IPS-20b (cell line): ENCODE measurements at regions not wholly inside any gene's neighbourhood (a gene's known extent, or its start where the extent isn't known, plus 50 kb on each side); places are given as distances from the start of the nearest gene placed in this dataset.
"Not testable (repeated sequence)": the region's sequence is repeated elsewhere in the genome, so short reads cannot be mapped to it uniquely, and the experiment has no call there.

Experiments
- H3K27ac ChIP-seq: one replicate; pipeline ENCODE4 v1.5.1; 2013; ENCODE audit warnings: low read length
- H3K27me3 ChIP-seq: 2 replicates; pipeline ENCODE4 v1.6.1; 2013; ENCODE audit warnings: mild to moderate bottlenecking, low read length, inconsistent platforms; ENCODE audit not compliant: insufficient read depth
- H3K36me3 ChIP-seq: 2 replicates; pipeline ENCODE4 v1.6.1; 2013; ENCODE audit warnings: low read depth, mild to moderate bottlenecking, inconsistent platforms, low read length, moderate library complexity; ENCODE audit not compliant: insufficient read depth
- H3K4me1 ChIP-seq: 2 replicates; pipeline ENCODE4 v1.6.1; 2013; ENCODE audit warnings: mild to moderate bottlenecking, control low read depth, inconsistent platforms, low read length, moderate library complexity; ENCODE audit not compliant: insufficient read depth
- H3K4me3 ChIP-seq: 2 replicates; pipeline ENCODE4 v1.5.1; 2013; ENCODE audit warnings: mild to moderate bottlenecking, low read length, inconsistent platforms
- H3K9ac ChIP-seq: 2 replicates; pipeline ENCODE4 v1.6.1; 2013; ENCODE audit warnings: low read depth, mild to moderate bottlenecking, inconsistent platforms, low read length, moderate library complexity
- H3K9me3 ChIP-seq: 2 replicates; pipeline ENCODE4 v1.6.1; 2013; ENCODE audit warnings: mild to moderate bottlenecking, low read depth, low read length, inconsistent platforms; ENCODE audit not compliant: insufficient read depth

GRCh38 chr2:66632882-66633281, 198.0 kb downstream of the MEIS1 start:
- H3K27me3 ChIP-seq, H3K9ac ChIP-seq, H3K27ac ChIP-seq, H3K4me1 ChIP-seq, H3K36me3 ChIP-seq, H3K4me3 ChIP-seq: not testable (repeated sequence)
- H3K9me3 ChIP-seq, result peaks cover 21% of the 10 kb centered on the region

- H3K4me1 ChIP-seq, result no peaks in the 10 kb centered on the region
- H3K9me3 ChIP-seq, result peaks cover 21% of the 10 kb centered on the region
- no peaks in the 10 kb centered on the region for H3K36me3 ChIP-seq
- no peak overlapping the region for H3K27ac ChIP-seq
- no peak overlapping the region for H3K4me3 ChIP-seq
- H3K27me3 ChIP-seq, result no peaks in the 10 kb centered on the region
- no peak overlapping the region for H3K9ac ChIP-seq
Measured at GRCh38 chr2:66633631-66634030, 198.7 kb downstream of the MEIS1 start.

- no peak overlapping the region for H3K4me3 ChIP-seq
Measured at GRCh38 chr2:66634784-66635183, 199.9 kb downstream of the MEIS1 start.

GRCh38 chr2:66641685-66642084, 206.8 kb downstream of the MEIS1 start:
- Histone ChIP-seq H3K36me3 (no peaks in the 10 kb centered on the region), H3K9ac (no peak overlapping the region), H3K9me3 (no peaks in the 10 kb centered on the region)

More at GRCh38 chr2:66634784-66635183, 199.9 kb downstream of the MEIS1 start:
- Histone ChIP-seq H3K9me3 (peaks cover 21% of the 10 kb centered on the region), H3K9ac (no peak overlapping the region), H3K27me3 (no peaks in the 10 kb centered on the region), H3K36me3 (no peaks in the 10 kb centered on the region), H3K27ac (no peak overlapping the region), H3K4me1 (no peaks in the 10 kb centered on the region)

GRCh38 chr2:66648081-66648480, 213.2 kb downstream of the MEIS1 start:
- H3K27ac ChIP-seq, H3K27me3 ChIP-seq, H3K4me3 ChIP-seq, H3K36me3 ChIP-seq, H3K9ac ChIP-seq, H3K9me3 ChIP-seq, H3K4me1 ChIP-seq: not testable (repeated sequence)

More at GRCh38 chr2:66641685-66642084, 206.8 kb downstream of the MEIS1 start:
- H3K4me1 ChIP-seq, result no peaks in the 10 kb centered on the region
- no peak overlapping the region for H3K4me3 ChIP-seq
- H3K27me3 ChIP-seq, result no peaks in the 10 kb centered on the region
- no peak overlapping the region for H3K27ac ChIP-seq

GRCh38 chr2:66649006-66649405, 214.1 kb downstream of the MEIS1 start:
- H3K36me3 ChIP-seq, result no peaks in the 10 kb centered on the region
- H3K4me3 ChIP-seq, result no peak overlapping the region
- no peaks in the 10 kb centered on the region for H3K9me3 ChIP-seq
- no peaks in the 10 kb centered on the region for H3K4me1 ChIP-seq
- H3K9ac ChIP-seq, result no peak overlapping the region
- no peaks in the 10 kb centered on the region for H3K27me3 ChIP-seq
- H3K27ac ChIP-seq, result no peak overlapping the region

GRCh38 chr2:66651295-66651694, 216.4 kb downstream of the MEIS1 start:
- H3K4me3 ChIP-seq, result no peak overlapping the region
- H3K27me3 ChIP-seq, result no peaks in the 10 kb centered on the region
- no peak overlapping the region for H3K27ac ChIP-seq
- no peak overlapping the region for H3K9ac ChIP-seq
- H3K4me1 ChIP-seq, result no peaks in the 10 kb centered on the region
- no peaks in the 10 kb centered on the region for H3K9me3 ChIP-seq
- no peaks in the 10 kb centered on the region for H3K36me3 ChIP-seq

- Histone ChIP-seq H3K4me1 (no peaks in the 10 kb centered on the region), H3K4me3 (no peak overlapping the region), H3K9me3 (peaks cover 8% of the 10 kb centered on the region; the same call in 1 of the 2 replicates), H3K27ac (no peak overlapping the region), H3K27me3 (no peaks in the 10 kb centered on the region), H3K9ac (no peak overlapping the region), H3K36me3 (no peaks in the 10 kb centered on the region)
Measured at GRCh38 chr2:66660804-66661203, 225.9 kb downstream of the MEIS1 start.

- Histone ChIP-seq H3K27me3 (no peaks in the 10 kb centered on the region), H3K4me1 (no peaks in the 10 kb centered on the region), H3K4me3 (no peak overlapping the region), H3K27ac (no peak overlapping the region), H3K36me3 (no peaks in the 10 kb centered on the region), H3K9ac (no peak overlapping the region), H3K9me3 (peaks cover 8% of the 10 kb centered on the region; the same call in 1 of the 2 replicates)
Measured at GRCh38 chr2:66661253-66662173, 226.6 kb downstream of the MEIS1 start.

- H3K9ac ChIP-seq, result no peak overlapping the region
- peaks cover 11% of the 10 kb centered on the region for H3K4me1 ChIP-seq
- H3K36me3 ChIP-seq, result no peaks in the 10 kb centered on the region
- H3K27me3 ChIP-seq, result no peaks in the 10 kb centered on the region
- H3K4me3 ChIP-seq, result no peak overlapping the region
- H3K27ac ChIP-seq, result no peak overlapping the region
- no peaks in the 10 kb centered on the region for H3K9me3 ChIP-seq
Measured at GRCh38 chr2:66665124-66665984, 230.4 kb downstream of the MEIS1 start.

- Histone ChIP-seq H3K9ac (no peak overlapping the region), H3K27ac (no peak overlapping the region), H3K4me3 (no peak overlapping the region), H3K36me3 (no peaks in the 10 kb centered on the region), H3K9me3 (no peaks in the 10 kb centered on the region), H3K27me3 (no peaks in the 10 kb centered on the region), H3K4me1 (peaks cover 11% of the 10 kb centered on the region)
Measured at GRCh38 chr2:66667301-66667700, 232.4 kb downstream of the MEIS1 start.
